GM23248 (cell line): ENCODE measurements at regions not wholly inside any gene's neighbourhood (a gene's known extent, or its start where the extent isn't known, plus 50 kb on each side); places are given as distances from the start of the nearest gene placed in this dataset.

Experiments used
- DNase-seq: peaks from one replicate; pipeline ENCODE4 v3.0.0-alpha.2; 2015
- H2AFZ ChIP-seq: fragments of 200-600 bp; sonication (generic); 2 replicates; pipeline ENCODE4 v1.6.1; 2016; ENCODE audit warnings: antibody characterized with exemption
- H3F3A ChIP-seq: fragments of 200-600 bp; sonication (generic); 2 replicates; pipeline ENCODE4 v1.6.1; 2016; ENCODE audit warnings: mild to moderate bottlenecking, antibody characterized with exemption, mixed run types; ENCODE audit not compliant: insufficient read depth
- H3K27ac ChIP-seq: fragments of 200-600 bp; sonication (generic); 2 replicates; pipeline ENCODE4 v1.5.1; 2016; ENCODE audit warnings: mild to moderate bottlenecking
- H3K27me3 ChIP-seq: fragments of 200-600 bp; sonication (generic); replicated peaks from 2 replicates; pipeline ENCODE4 v1.6.1; 2016; ENCODE audit warnings: mild to moderate bottlenecking; ENCODE audit not compliant: insufficient read depth
- H3K36me3 ChIP-seq: fragments of 200-600 bp; sonication (generic); 2 replicates; pipeline ENCODE4 v1.6.1; 2016; ENCODE audit warnings: low read depth, mild to moderate bottlenecking
- H3K4me1 ChIP-seq: fragments of 200-600 bp; sonication (generic); 2 replicates; pipeline ENCODE4 v1.6.1; 2016; ENCODE audit warnings: mild to moderate bottlenecking; ENCODE audit not compliant: insufficient read depth
- H3K4me2 ChIP-seq: fragments of 200-600 bp; sonication (generic); one replicate; pipeline ENCODE4 v1.6.1; 2016; ENCODE audit warnings: mild to moderate bottlenecking; ENCODE audit not compliant: unreplicated experiment
- H3K4me3 ChIP-seq: fragments of 200-600 bp; sonication (generic); 2 replicates; pipeline ENCODE4 v1.5.1; 2016; ENCODE audit warnings: mild to moderate bottlenecking
- H3K79me2 ChIP-seq: fragments of 200-600 bp; sonication (generic); 2 replicates; pipeline ENCODE4 v1.6.1; 2016; ENCODE audit warnings: mild to moderate bottlenecking; ENCODE audit not compliant: insufficient read depth
- H3K9ac ChIP-seq: fragments of 200-600 bp; sonication (generic); 2 replicates; pipeline ENCODE4 v1.6.1; 2016; ENCODE audit warnings: mild to moderate bottlenecking
- H3K9me2 ChIP-seq: fragments of 200-600 bp; sonication (generic); 2 replicates; pipeline ENCODE4 v1.6.1; 2016; ENCODE audit warnings: mixed run types, mild to moderate bottlenecking, moderate library complexity; ENCODE audit not compliant: insufficient read depth
- H3K9me3 ChIP-seq: fragments of 200-600 bp; sonication (generic); one replicate; pipeline ENCODE4 v1.6.1; 2017; ENCODE audit warnings: low read depth
- H4K20me1 ChIP-seq: fragments of 200-600 bp; sonication (generic); 2 replicates; pipeline ENCODE4 v1.6.0; 2016; ENCODE audit not compliant: insufficient read depth
- EZH2 ChIP-seq: fragments of 200-600 bp; sonication (generic); IDR thresholded peaks from 2 replicates; pipeline ENCODE4 v1.6.1; 2018; ENCODE audit warnings: antibody characterized with exemption, mild to moderate bottlenecking; ENCODE audit not compliant: insufficient read depth, poor library complexity, severe bottlenecking
- EZH2phosphoT487 ChIP-seq: fragments of 200-600 bp; sonication (generic); IDR thresholded peaks from 2 replicates; pipeline ENCODE4 v1.6.1; 2018; ENCODE audit warnings: antibody characterized with exemption, moderate library complexity, mild to moderate bottlenecking, low read depth; ENCODE audit not compliant: insufficient read depth
- WGBS, 2 experiments: methylation state at CpG; one replicate each; pipeline ENCODE4 v1.1.6; 2015 to 2017; ENCODE audit warnings: low lambda C conversion rate in 2 of 2, low coverage in 1 of 2; ENCODE audit errors: missing lambda C conversion rate in 2 of 2; 5-methylcytosine and 5-hydroxymethylcytosine counted together
- in situ Hi-C: fragments of 300-500 bp; cut with MboI; formaldehyde crosslinking; loops from 2 replicates; pipeline ENCODE4 v1.15.0; 2020

GRCh38 chrY:7712289-7712688, 800.7 kb upstream of the AMELY start:
- H3K9ac ChIP-seq = no peak overlapping the region
- no peaks in the 10 kb centered on the region for H3K79me2 ChIP-seq
- TF ChIP-seq EZH2 = no peak
- TF ChIP-seq EZH2phosphoT487 = no peak
- no peaks in the 10 kb centered on the region for H3K27me3 ChIP-seq
- H3K4me3 ChIP-seq = no peak overlapping the region
- 0 out of 2 replicates have a peak, but pooled peaks cover 8% of the 10 kb centered on the region for H3F3A ChIP-seq
- no peak overlapping the region for H2AFZ ChIP-seq
- in situ Hi-C loops = no loop called here
- no peaks in the 10 kb centered on the region for H3K36me3 ChIP-seq
- H3K4me2 ChIP-seq = peak overlapping the region; percentile 12
- 5 to 10% methylated on average over 3 of the region's 3 CpGs for WGBS, 2 experiments
- H4K20me1 ChIP-seq = no peaks in the 10 kb centered on the region
- no peaks in the 10 kb centered on the region for H3K9me2 ChIP-seq
- H3K27ac ChIP-seq = peak overlapping the region; percentile 33; the same call in 1 of the 2 replicates
- peak; percentile 75 for DNase-seq
- H3K9me3 ChIP-seq = no peaks in the 10 kb centered on the region
- H3K4me1 ChIP-seq = peaks cover 17% of the 10 kb centered on the region

- no peak overlapping the region for H3K27ac ChIP-seq
Observed at GRCh38 chrY:7703578-7704140, 792.1 kb upstream of the AMELY start.

GRCh38 chrY:7702481-7702880, 790.9 kb upstream of the AMELY start:
- peak overlapping the region; percentile 25; the same call in 1 of the 2 replicates for H3K9ac ChIP-seq
- no peaks in the 10 kb centered on the region for H3K36me3 ChIP-seq
- no peaks in the 10 kb centered on the region for H4K20me1 ChIP-seq
- 0 out of 2 replicates have a peak overlapping the region, but pooled peaks have one; percentile 24 for H2AFZ ChIP-seq
- H3K4me1 ChIP-seq = peaks cover 13% of the 10 kb centered on the region; the same call in 1 of the 2 replicates
- H3K27me3 ChIP-seq = no peaks in the 10 kb centered on the region
- no peak for TF ChIP-seq EZH2
- TF ChIP-seq EZH2phosphoT487 = no peak
- H3K79me2 ChIP-seq = no peaks in the 10 kb centered on the region
- H3K4me2 ChIP-seq = no peak overlapping the region
- no peaks in the 10 kb centered on the region for H3K9me2 ChIP-seq
- in situ Hi-C loops = no loop called here
- H3K4me3 ChIP-seq = no peak overlapping the region
- no peaks in the 10 kb centered on the region for H3F3A ChIP-seq
- H3K27ac ChIP-seq = peak overlapping the region; percentile 33; the same call in 1 of the 2 replicates
- DNase-seq = peak; percentile 18
- no peaks in the 10 kb centered on the region for H3K9me3 ChIP-seq

More at GRCh38 chrY:7703578-7704140, 792.1 kb upstream of the AMELY start:
- no peaks in the 10 kb centered on the region for H4K20me1 ChIP-seq
- no peak overlapping the region for H3K9ac ChIP-seq
- no peaks in the 10 kb centered on the region for H3F3A ChIP-seq
- no peaks in the 10 kb centered on the region for H3K79me2 ChIP-seq
- TF ChIP-seq EZH2phosphoT487 (no peak), EZH2 (no peak)
- H3K9me3 ChIP-seq = no peaks in the 10 kb centered on the region
- no peaks in the 10 kb centered on the region for H3K9me2 ChIP-seq
- 64 to 69% methylated on average over 5 of the region's 5 CpGs for WGBS, 2 experiments
- no peaks in the 10 kb centered on the region for H3K27me3 ChIP-seq
- H3K4me1 ChIP-seq = peaks cover 13% of the 10 kb centered on the region; the same call in 1 of the 2 replicates
- H2AFZ ChIP-seq = no peak overlapping the region
- H3K4me3 ChIP-seq = no peak overlapping the region
- no peaks in the 10 kb centered on the region for H3K36me3 ChIP-seq
- H3K4me2 ChIP-seq = no peak overlapping the region
- DNase-seq = no peak
- in situ Hi-C loops = no loop called here

- no peaks in the 10 kb centered on the region for H3K9me3 ChIP-seq
- no peaks in the 10 kb centered on the region for H3K79me2 ChIP-seq
- H3K9me2 ChIP-seq = no peaks in the 10 kb centered on the region
- TF ChIP-seq EZH2 (no peak), EZH2phosphoT487 (no peak)
- no peak for DNase-seq
- no peaks in the 10 kb centered on the region for H3K27me3 ChIP-seq
- 0 out of 2 replicates have a peak overlapping the region, but pooled peaks have one; percentile 33 for H3K27ac ChIP-seq
- peaks cover 13% of the 10 kb centered on the region; the same call in 1 of the 2 replicates for H3K4me1 ChIP-seq
- H3K4me2 ChIP-seq = no peak overlapping the region
- no peak overlapping the region for H3K9ac ChIP-seq
- H3K4me3 ChIP-seq = no peak overlapping the region
- H2AFZ ChIP-seq = no peak overlapping the region
- in situ Hi-C loops = no loop called here
- H3K36me3 ChIP-seq = no peaks in the 10 kb centered on the region
- 63 to 72% methylated on average over 4 of the region's 4 CpGs for WGBS, 2 experiments
- no peaks in the 10 kb centered on the region for H3F3A ChIP-seq
- no peaks in the 10 kb centered on the region for H4K20me1 ChIP-seq
Observed at GRCh38 chrY:7701676-7702075, 790.1 kb upstream of the AMELY start.

GRCh38 chrY:7697506-7697905, 786.0 kb upstream of the AMELY start:
- no peak for DNase-seq

More at GRCh38 chrY:7697506-7697905, 786.0 kb upstream of the AMELY start:
- Histone ChIP-seq H3K79me2 (no peaks in the 10 kb centered on the region), H3K27me3 (no peaks in the 10 kb centered on the region), H3K27ac (no peak overlapping the region), H3K4me2 (no peak overlapping the region), H2AFZ (no peak overlapping the region), H3K4me3 (no peak overlapping the region), H3K9ac (no peak overlapping the region), H3K9me3 (no peaks in the 10 kb centered on the region), H3K36me3 (no peaks in the 10 kb centered on the region), H4K20me1 (no peaks in the 10 kb centered on the region), H3K4me1 (peaks cover 10% of the 10 kb centered on the region; the same call in 1 of the 2 replicates), H3F3A (no peaks in the 10 kb centered on the region), H3K9me2 (no peaks in the 10 kb centered on the region)
- TF ChIP-seq EZH2phosphoT487 = no peak
- no peak for TF ChIP-seq EZH2
- in situ Hi-C loops = no loop called here
- WGBS, 2 experiments = 83 to 86% methylated on average over 1 of the region's 1 CpG
